T47D (cell line): ENCODE measurements at regions not wholly inside any gene's neighbourhood (a gene's known extent, or its start where the extent isn't known, plus 50 kb on each side); places are given as distances from the start of the nearest gene placed in this dataset.
A peak's percentile ranks its signal among the peaks of the same experiment; 100 is the strongest.

Source experiments
- DNase-seq, 2 experiments: peaks; one replicate each; pipeline versions ENCODE4 v3.0.0 to v3.0.0-alpha.2; 2011 to 2012; ENCODE audit warnings: low read depth in 1 of 2, low spot score in 1 of 2
- JUND ChIP-seq: IDR thresholded peaks from 2 replicates; pipeline ENCODE4 v1.6.1; 2012; ENCODE audit warnings: low read depth
- in situ Hi-C: cut with HindIII; loops from 2 replicates; pipeline ENCODE4 v1.10.0; 2016; ENCODE audit warnings: low sequenced_read_pairs, low pct_unique_long_range_greater_than_20kb

DNA sequence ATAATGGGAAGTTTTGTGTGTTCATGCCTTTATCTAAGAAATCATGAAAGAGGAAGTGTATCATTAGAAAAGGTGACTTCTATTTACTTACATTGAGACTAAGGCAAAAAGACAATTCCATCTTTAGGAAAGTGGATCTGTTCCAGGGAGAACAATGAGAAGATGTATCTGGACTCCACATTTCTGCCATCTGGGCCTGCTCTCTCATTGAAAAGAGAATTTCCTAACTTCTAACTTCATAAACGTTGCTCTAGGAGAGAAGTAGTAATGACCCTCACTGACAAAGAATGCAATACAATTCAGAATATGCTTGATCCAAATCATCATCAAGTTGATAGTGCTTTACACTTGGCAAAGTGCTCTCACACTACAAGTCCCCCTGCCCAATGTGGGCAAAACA lies 294.2 kb downstream of the OGFRL1 start:
- in situ Hi-C loops = no loop called here
- TF ChIP-seq JUND = no peak
- DNase-seq = no peak

DNA sequence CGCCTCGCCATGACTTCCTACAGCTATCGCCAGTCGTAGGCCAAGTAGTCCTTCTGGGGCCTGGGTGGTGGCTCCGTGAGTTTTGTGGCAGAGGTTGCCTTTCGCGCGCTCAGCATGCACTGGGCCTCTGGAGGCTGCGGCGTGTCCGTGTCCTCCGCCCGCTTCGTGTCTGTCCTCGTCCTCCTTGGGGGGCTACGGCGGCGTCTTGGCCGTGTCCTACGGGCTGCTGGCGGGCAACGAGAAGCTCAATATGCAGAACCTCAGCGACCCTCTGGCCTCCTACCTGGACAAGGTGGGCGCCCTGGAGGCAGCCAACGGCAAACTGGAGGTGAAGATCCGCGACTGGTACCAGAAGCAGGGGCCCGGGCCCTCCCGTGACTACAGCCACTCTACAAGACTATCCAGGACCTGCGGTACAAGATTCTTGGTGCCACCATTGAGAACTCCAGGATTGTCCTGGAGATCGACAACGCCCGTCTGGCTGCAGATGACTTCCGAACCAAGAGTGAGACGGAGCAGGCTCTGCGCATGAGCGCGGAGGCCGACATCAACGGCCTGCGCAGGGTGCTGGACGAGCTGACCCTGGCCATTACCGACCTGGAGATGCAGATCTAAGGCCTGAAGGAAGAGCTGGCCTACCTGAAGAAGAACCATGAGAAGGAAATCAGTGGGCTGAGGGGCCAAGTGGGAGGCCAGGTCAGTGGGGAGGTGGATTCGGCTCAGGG lies 296.3 kb downstream of the OGFRL1 start:
- DNase-seq = no peak
- in situ Hi-C loops = no loop called here
- no peak for TF ChIP-seq JUND

DNA sequence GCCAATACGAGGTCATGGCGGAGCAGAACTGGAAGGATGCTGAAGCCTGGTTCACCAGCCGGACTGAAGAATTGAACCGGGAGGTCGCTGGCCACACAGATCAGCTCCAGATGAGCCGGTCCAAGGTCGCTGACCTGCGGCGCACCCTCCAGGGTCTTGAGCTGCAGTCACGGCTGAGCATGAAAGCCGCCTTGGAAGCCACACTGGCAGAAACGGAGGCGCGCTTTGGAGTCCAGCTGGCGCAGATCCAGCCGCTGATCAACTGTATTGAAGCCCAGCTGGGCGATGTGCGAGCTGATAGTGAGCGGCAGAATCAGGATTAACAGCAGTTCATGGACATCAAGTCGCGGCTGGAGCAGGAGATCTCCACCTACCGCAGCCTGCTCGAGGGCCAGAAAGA lies 296.9 kb downstream of the OGFRL1 start:
- DNase-seq = no peak
- in situ Hi-C loops = no loop called here
- no peak for TF ChIP-seq JUND

DNA sequence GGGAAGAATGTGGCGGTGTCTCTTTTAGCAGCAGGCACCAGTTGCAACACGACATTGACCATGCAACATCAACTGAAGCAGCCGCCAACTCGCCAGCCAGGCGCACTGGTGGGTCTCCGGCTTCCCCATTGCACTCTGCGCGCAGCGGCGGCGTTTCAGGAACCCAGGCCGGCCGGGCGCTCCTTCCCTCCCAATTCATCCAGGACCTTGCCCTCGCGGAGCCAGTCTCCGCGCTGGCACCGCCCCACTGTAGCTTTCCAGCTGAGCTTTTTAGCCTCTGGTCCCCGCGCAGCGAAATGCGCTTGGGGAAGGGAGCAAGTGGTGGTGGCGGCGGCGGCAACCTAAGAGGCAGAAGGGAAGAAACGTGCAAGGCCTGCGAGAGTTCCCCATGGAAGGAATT lies 297.9 kb upstream of the RIMS1 start:
- TF ChIP-seq JUND = no peak
- in situ Hi-C loops = no loop called here

DNA sequence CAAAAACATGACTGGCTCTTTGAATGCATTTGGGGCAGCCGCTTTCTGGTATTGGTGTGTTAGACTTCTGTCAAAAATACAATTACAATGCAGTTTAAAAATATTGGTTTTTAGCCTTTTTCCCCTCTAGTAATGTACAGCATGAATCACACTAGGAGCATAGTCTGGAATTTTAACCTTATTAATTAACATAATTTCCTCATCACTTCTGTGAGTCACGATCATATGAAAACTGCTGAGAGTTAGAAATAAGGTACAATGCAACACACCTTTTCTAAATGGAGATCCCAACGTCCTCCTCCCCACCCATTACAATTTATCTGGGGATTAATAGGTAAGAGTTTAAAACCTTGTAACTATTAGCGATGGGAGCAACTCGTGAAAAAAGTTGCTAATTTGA lies 297.1 kb upstream of the RIMS1 start:
- TF ChIP-seq JUND = no peak
- no peak for DNase-seq
- in situ Hi-C loops = no loop called here

More for the DNA sequence above, 297.9 kb upstream of the RIMS1 start:
- DNase-seq = no peak

DNA sequence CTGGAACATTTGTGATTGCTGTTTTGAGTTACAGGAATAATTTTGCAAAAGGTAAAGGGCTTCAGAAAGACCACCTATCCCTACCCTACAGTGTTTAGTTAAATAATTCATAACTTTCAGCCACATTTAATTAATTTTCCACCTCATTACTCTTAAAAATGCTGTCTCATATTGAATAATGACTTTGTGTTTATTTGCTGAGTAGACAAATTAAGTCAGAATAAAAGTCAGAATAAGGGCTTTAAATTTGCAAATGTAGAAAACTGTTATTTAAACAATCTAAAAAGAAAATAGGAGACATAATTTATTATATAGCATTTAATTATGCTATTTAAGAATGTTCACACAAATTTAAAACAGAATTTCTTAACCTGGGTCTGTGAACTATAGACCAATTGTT lies 293.7 kb upstream of the RIMS1 start:
- TF ChIP-seq JUND = no peak
- DNase-seq = no peak
- in situ Hi-C loops = no loop called here

DNA sequence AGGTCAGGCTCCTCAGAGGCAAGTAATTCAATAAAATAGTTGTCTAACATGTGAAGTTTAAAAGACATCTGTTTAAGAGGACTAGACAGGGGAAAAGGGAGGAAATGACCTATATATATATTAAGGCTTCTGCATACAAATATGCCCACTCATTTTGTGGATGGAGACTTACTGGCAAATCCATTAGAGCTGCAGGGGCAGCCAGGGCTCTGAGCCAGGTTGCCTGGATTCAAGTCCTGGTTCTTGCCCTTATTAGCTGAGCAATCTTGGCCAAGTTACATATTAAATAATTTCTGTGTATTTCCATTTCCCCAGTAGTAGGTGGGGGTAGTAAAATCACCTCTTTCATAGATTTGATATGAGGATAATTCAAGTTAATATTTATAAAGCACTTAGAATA lies 287.0 kb upstream of the RIMS1 start:
- TF ChIP-seq JUND = no peak
- DNase-seq = no peak
- in situ Hi-C loops = no loop called here

DNA sequence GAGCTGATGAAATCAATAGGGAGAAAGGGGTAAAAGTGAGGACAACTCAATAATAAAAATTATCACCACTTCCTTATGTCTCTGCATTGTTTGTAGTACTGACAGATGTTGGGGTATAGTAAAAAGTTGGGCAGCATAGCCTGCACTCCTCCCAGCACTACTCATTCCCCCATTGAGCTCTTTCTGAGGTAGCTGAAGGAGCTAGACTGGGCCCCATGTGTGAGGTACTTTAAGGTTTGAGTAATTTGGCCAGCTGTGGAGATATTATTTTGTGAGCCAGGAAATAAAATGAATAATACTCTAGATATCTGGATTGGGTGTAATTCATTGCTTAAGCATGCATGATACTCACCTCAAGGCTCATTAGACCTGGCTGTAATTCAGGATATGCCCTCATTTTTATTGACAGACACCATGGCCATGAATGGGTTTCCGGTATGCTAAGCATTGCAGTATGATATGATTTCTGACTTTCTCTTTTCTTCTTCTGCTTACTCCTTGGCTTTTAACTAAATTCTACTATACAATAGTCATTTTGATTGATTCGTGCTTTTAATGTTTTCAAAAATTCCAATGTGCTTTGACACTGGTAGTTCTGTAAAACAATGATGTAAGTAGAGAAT lies 283.9 kb upstream of the RIMS1 start:
- TF ChIP-seq JUND = no peak
- no peak for DNase-seq
- in situ Hi-C loops = no loop called here

DNA sequence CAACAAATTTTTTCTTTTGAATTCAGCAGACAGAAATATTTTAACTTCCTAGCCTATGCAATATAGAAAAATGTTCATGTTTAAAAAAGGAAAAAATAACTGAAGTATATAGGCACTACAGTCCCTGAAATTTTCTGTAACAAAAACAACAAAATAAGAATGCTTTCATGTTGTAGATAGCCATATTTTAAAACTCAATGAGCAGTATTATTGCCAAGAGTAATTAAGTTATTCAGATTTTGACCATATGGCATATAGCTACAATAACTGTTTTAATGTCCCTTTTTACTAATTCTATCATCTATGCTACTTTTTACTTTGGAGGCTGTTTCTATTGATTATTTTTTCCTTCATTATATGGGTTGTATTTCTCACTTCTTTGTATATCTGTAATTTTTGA lies 283.3 kb upstream of the RIMS1 start:
- no peak for TF ChIP-seq JUND
- in situ Hi-C loops = no loop called here

DNA sequence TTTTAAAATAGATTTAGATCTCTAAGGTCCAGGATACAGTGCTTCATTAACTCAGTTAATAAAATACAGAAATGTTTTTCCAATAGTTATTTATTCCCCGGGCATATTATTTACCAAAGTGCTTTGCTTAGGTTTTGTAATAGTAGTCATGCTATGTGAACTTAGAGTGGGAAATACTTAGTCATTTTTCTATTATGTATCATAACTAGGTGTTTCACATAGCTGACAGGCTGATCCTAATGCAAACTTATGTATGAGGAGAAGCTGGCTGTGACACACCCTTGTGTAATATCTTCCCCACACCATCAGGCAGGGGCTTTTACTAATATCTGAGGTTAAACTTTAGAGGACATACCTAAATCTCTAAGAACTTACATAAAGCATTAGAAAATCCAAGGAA lies 277.7 kb upstream of the RIMS1 start:
- no peak for TF ChIP-seq JUND
- in situ Hi-C loops = no loop called here
- DNase-seq = no peak

More for the DNA sequence above, 283.3 kb upstream of the RIMS1 start:
- DNase-seq = no peak

DNA sequence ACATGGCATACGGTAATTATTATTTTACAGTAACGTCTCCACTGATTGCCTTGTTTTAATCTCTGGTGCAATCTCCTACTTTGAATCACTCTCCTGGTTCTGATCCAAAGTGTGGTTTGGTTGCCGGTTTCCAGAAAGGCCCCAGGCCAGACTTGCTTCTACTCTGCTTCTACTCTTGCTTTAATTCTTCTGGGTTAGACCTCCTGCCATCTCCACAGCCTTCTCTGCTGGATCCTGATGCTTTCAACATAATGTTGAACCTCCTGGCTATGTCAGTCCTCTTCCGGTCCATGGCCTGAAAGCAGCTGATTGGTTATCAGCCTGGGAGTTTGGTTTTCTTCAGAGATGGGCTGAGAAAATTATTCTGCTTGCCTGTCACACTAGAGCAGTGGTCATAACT lies 266.5 kb upstream of the RIMS1 start:
- no peak for TF ChIP-seq JUND
- DNase-seq = no peak
- in situ Hi-C loops = no loop called here

DNA sequence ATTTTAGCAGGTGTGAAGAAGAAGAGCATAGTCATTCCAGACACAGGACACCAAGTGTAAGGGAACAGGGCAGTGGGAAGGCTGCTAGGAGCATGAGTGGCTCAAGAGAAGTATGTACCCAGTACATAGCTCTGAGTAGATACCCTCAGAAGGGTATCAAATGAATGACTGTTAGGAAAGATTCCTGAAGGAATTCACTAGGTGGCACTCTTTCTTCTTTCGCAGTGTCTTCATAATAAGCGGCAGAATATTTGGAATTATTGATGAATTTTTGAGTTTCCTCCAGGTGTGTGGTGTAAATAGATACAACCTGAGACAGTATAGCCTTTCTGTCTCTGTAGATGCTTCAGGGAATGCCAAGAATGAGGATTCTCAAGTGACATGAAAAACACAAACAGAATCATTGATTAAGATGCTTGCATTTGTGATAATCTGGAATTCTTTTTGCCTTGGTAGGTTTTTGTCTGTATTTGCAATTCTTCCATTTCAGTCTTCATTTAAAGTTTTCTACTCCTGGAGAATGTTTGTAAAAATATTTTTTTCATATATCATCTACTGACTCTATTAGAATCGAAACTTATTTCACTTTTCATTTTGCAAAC lies 264.3 kb upstream of the RIMS1 start:
- peak in 1 of 2 experiments; percentile 28 for DNase-seq
- TF ChIP-seq JUND = no peak
- in situ Hi-C loops = no loop called here

DNA sequence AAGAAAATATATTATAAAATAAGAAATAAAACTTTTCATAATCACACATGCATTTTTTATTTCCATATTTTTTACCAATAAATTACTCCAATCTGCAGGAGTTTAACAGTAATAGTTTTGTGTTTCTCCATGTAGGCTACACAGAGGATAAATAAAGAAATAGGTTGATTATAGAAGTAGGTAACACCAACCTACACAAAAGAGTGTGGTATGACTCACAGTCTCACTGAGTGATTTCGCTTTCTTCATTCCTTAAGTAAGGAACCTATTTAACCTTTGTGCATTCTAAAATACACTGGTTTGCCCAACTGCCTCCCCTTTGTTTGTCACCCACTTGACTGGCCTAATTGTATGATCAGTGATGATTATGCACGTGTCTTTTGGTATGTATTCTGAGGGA lies 244.2 kb upstream of the RIMS1 start:
- DNase-seq = no peak
- TF ChIP-seq JUND = no peak
- in situ Hi-C loops = no loop called here
